ENCODE measurements at regions not wholly inside any gene's neighbourhood (a gene's known extent, or its start where the extent isn't known, plus 50 kb on each side); places are given as distances from the start of the nearest gene placed in this dataset.

- TF ChIP-seq ZBTB21 (CRISPR knock-in tag; IDR thresholded peaks at IDR 0.05; ENCODE audit: borderline replicate concordance) (no peak), ZNF512 (CRISPR knock-in tag; IDR thresholded peaks at IDR 0.05; ENCODE audit: borderline replicate concordance) (no peak), ZNF317 (CRISPR knock-in tag; IDR thresholded peaks at IDR 0.05; ENCODE audit: borderline replicate concordance, low read depth) (no peak)
Measured at GRCh38 chr2:236712304-236712703, 142.7 kb downstream of the ACKR3 start (continued).

DNA sequence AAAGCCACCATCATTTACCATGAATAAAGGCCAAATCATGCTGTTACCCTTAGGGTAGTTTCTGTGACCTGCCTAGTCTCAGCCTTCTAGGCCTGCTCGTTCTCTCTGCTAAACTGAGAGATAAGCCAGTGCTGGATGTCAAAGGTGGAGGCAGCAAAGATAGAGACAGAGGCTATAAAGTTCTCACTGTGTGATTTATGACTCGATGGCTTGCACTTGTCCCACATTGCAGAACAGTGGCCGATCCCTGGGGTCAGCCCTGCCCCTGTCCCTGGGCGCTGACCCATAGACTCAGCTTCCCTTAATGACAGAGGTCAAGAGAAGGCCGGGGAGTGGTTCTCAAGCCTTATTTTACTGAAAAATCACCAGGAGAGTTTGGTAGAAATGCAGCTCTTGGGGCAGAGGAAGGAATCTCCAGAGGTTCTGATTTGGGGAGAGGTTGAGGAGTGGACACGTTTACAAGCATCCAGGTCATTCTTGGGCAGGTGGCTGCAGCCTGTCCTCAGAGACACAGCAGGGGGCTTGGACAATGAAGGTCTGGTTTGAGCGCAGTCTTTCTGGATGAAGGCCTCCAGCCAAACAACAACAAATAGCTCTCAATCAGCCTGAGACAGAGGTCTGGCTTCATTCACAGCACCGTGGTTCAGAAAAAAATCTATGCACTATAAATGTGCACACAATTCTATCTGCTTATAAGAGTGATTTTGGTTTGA, 143.5 kb downstream of the ACKR3 start:
- H3K27ac Mint-ChIP-seq, result no peak overlapping the region
- no peaks in the 10 kb centered on the region for H3K36me3 Mint-ChIP-seq
- H3K27me3 Mint-ChIP-seq (ENCODE audit: low read depth), result no peaks in the 10 kb centered on the region
- DNase-seq (ENCODE audit: low spot score) (no peak), ATAC-seq (no peak)
- CTCF ChIA-PET, result no interaction called here
- TF ChIP-seq TP53 (CRISPR knock-in tag; IDR thresholded peaks at IDR 0.05) (no peak), USF2 (CRISPR knock-in tag; IDR thresholded peaks at IDR 0.05) (no peak), NFE2L1 (CRISPR knock-in tag; IDR thresholded peaks at IDR 0.05) (no peak), ZNF396 (CRISPR knock-in tag; IDR thresholded peaks at IDR 0.05; ENCODE audit: borderline replicate concordance) (no peak), FOXK1 (CRISPR knock-in tag; IDR thresholded peaks at IDR 0.05) (no peak), PRDM15 (CRISPR knock-in tag; IDR thresholded peaks at IDR 0.05) (no peak), NFATC4 (CRISPR knock-in tag; IDR thresholded peaks at IDR 0.05) (no peak), TCF7 (CRISPR knock-in tag; IDR thresholded peaks at IDR 0.05; ENCODE audit: low read depth) (no peak), GABPB1 (CRISPR knock-in tag; IDR thresholded peaks at IDR 0.05) (no peak), ZBTB21 (CRISPR knock-in tag; IDR thresholded peaks at IDR 0.05; ENCODE audit: borderline replicate concordance) (no peak), TEAD1 (CRISPR knock-in tag; IDR thresholded peaks at IDR 0.05) (no peak), CREM (CRISPR knock-in tag; IDR thresholded peaks at IDR 0.05) (no peak), ZNF416 (CRISPR knock-in tag; IDR thresholded peaks at IDR 0.05) (no peak)
- TF ChIP-seq, protein P1, sequence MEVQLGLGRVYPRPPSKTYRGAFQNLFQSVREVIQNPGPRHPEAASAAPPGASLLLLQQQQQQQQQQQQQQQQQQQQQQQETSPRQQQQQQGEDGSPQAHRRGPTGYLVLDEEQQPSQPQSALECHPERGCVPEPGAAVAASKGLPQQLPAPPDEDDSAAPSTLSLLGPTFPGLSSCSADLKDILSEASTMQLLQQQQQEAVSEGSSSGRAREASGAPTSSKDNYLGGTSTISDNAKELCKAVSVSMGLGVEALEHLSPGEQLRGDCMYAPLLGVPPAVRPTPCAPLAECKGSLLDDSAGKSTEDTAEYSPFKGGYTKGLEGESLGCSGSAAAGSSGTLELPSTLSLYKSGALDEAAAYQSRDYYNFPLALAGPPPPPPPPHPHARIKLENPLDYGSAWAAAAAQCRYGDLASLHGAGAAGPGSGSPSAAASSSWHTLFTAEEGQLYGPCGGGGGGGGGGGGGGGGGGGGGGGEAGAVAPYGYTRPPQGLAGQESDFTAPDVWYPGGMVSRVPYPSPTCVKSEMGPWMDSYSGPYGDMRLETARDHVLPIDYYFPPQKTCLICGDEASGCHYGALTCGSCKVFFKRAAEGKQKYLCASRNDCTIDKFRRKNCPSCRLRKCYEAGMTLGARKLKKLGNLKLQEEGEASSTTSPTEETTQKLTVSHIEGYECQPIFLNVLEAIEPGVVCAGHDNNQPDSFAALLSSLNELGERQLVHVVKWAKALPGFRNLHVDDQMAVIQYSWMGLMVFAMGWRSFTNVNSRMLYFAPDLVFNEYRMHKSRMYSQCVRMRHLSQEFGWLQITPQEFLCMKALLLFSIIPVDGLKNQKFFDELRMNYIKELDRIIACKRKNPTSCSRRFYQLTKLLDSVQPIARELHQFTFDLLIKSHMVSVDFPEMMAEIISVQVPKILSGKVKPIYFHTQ (CRISPR knock-in tag; IDR thresholded peaks at IDR 0.05), result no peak
- TF ChIP-seq, protein P2, sequence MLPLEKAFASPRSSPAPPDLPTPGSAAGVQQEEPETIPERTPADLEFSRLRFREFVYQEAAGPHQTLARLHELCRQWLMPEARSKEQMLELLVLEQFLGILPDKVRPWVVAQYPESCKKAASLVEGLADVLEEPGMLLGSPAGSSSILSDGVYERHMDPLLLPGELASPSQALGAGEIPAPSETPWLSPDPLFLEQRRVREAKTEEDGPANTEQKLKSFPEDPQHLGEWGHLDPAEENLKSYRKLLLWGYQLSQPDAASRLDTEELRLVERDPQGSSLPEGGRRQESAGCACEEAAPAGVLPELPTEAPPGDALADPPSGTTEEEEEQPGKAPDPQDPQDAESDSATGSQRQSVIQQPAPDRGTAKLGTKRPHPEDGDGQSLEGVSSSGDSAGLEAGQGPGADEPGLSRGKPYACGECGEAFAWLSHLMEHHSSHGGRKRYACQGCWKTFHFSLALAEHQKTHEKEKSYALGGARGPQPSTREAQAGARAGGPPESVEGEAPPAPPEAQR (CRISPR knock-in tag; IDR thresholded peaks at IDR 0.05), result no peak
- TF ChIP-seq, protein P3, sequence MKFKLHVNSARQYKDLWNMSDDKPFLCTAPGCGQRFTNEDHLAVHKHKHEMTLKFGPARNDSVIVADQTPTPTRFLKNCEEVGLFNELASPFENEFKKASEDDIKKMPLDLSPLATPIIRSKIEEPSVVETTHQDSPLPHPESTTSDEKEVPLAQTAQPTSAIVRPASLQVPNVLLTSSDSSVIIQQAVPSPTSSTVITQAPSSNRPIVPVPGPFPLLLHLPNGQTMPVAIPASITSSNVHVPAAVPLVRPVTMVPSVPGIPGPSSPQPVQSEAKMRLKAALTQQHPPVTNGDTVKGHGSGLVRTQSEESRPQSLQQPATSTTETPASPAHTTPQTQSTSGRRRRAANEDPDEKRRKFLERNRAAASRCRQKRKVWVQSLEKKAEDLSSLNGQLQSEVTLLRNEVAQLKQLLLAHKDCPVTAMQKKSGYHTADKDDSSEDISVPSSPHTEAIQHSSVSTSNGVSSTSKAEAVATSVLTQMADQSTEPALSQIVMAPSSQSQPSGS (CRISPR knock-in tag; IDR thresholded peaks at IDR 0.05; ENCODE audit: borderline replicate concordance, low read depth), result no peak
- H3K4me3 Mint-ChIP-seq, result no peak overlapping the region
- POLR2A ChIA-PET, result no interaction called here
- H3K9me3 Mint-ChIP-seq, result no peaks in the 10 kb centered on the region
- no peaks in the 10 kb centered on the region for H3K4me1 Mint-ChIP-seq
